H1 (cell line): ENCODE measurements at regions not wholly inside any gene's neighbourhood (a gene's known extent, or its start where the extent isn't known, plus 50 kb on each side); places are given as distances from the start of the nearest gene placed in this dataset.

Source experiments
- YY1 ChIP-seq: IDR thresholded peaks from 2 replicates; pipeline ENCODE4 v1.6.1; 2011; ENCODE audit warnings: low read depth, mild to moderate bottlenecking, low read length

GRCh38 chr14:66001356-66001755 is 484.8 kb upstream of the CCDC196 start (continued):
- TF ChIP-seq YY1, result no peak
